Lung (tissue), 11 donors: ENCODE measurements at regions not wholly inside any gene's neighbourhood (a gene's known extent, or its start where the extent isn't known, plus 50 kb on each side); places are given as distances from the start of the nearest gene placed in this dataset.

ENCODE experiments used
- ATAC-seq: fragments of 200-7000 bp; cut with Tn5 transposase; one replicate; pipeline ENCODE4 v1.9.1; 2020; ENCODE audit warnings: moderate number of reproducible peaks; ENCODE audit not compliant: insufficient read depth, low FRiP score
- DNase-seq, 3 donors: peaks; one replicate each; pipeline ENCODE4 v3.0.0-alpha.2; 2013 to 2017
- H3K27ac ChIP-seq, 2 donors: one replicate each; pipeline ENCODE4 v1.5.1; 2013; ENCODE audit warnings: mild to moderate bottlenecking in 2 of 2, moderate library complexity in 2 of 2, control low read depth in 1 of 2, inconsistent platforms in 1 of 2, low read depth in 1 of 2, low read length in 1 of 2
- H3K27me3 ChIP-seq, 3 donors: one replicate each; pipeline ENCODE4 v1.5.1; 2013; ENCODE audit warnings: low read length in 2 of 3; ENCODE audit not compliant: control insufficient read depth in 3 of 3, insufficient read depth in 3 of 3
- H3K36me3 ChIP-seq, 4 donors: one replicate each; pipeline ENCODE4 v1.5.1; 2013; ENCODE audit warnings: low read length in 4 of 4, mild to moderate bottlenecking in 1 of 4, moderate library complexity in 1 of 4; ENCODE audit not compliant: control insufficient read depth in 4 of 4, insufficient read depth in 4 of 4
- H3K4me1 ChIP-seq, 5 donors: one replicate each; pipeline ENCODE4 v1.5.1; 2013; ENCODE audit warnings: low read length in 5 of 5, mild to moderate bottlenecking in 2 of 5, moderate library complexity in 1 of 5; ENCODE audit not compliant: control insufficient read depth in 5 of 5, insufficient read depth in 5 of 5
- H3K4me3 ChIP-seq: one replicate; pipeline ENCODE4 v1.5.1; 2013; ENCODE audit warnings: mild to moderate bottlenecking, control low read depth, moderate library complexity
- H3K9ac ChIP-seq, 2 donors: one replicate each; pipeline ENCODE4 v1.5.1; 2013; ENCODE audit warnings: low read length in 2 of 2, control low read depth in 1 of 2; ENCODE audit not compliant: insufficient read depth in 1 of 2
- H3K9me3 ChIP-seq, 4 donors: one replicate each; pipeline ENCODE4 v1.5.1; 2013; ENCODE audit warnings: low read length in 3 of 4, mild to moderate bottlenecking in 1 of 4, moderate library complexity in 1 of 4; ENCODE audit not compliant: control insufficient read depth in 4 of 4, insufficient read depth in 3 of 4
- CTCF ChIP-seq: IDR thresholded peaks from 2 replicates; pipeline ENCODE4 v1.5.1; 2012; ENCODE audit warnings: mild to moderate bottlenecking; ENCODE audit errors: control extremely low read depth, extremely low read depth
- WGBS, 2 donors: extraction: QIAGEN DNeasy Blood & Tissue Kit; methylation state at CpG; one replicate each; pipeline ENCODE4 v1.1.7; 2013; 5-methylcytosine and 5-hydroxymethylcytosine counted together
- donor health status: control.
- donor health status: control.
- donor health status: Bipolar disorder and iron deficiency.
- donor health status: healthy.
- donor health status: DM: yes; HTN: yes; CAD: no.

GRCh38 chr4:12421364-12421763 lies 992.7 kb upstream of the HS3ST1 start:
- no peaks in the 10 kb centered on the region for H3K27me3 ChIP-seq
- WGBS, 2 donors, result 85 to 87% methylated on average over 5 of the region's 5 CpGs
- no peak overlapping the region for H3K9ac ChIP-seq
- no peak for DNase-seq
- H3K27ac ChIP-seq, result no peak overlapping the region
- no peaks in the 10 kb centered on the region for H3K4me1 ChIP-seq
- ATAC-seq, result no peak
- H3K36me3 ChIP-seq, result no peaks in the 10 kb centered on the region
- no peaks in the 10 kb centered on the region for H3K9me3 ChIP-seq
- TF ChIP-seq CTCF, result no peak
- no peak overlapping the region for H3K4me3 ChIP-seq

GRCh38 chr4:12416755-12417154 lies 988.1 kb upstream of the HS3ST1 start:
- H3K9me3 ChIP-seq, result no peaks in the 10 kb centered on the region
- TF ChIP-seq CTCF, result no peak
- no peak overlapping the region for H3K9ac ChIP-seq
- H3K27me3 ChIP-seq, result no peaks in the 10 kb centered on the region
- H3K36me3 ChIP-seq, result no peaks in the 10 kb centered on the region
- H3K4me1 ChIP-seq, result peaks cover 0 to 6% (median 0%) of the 10 kb centered on the region in 5 donors
- no peak overlapping the region for H3K27ac ChIP-seq
- ATAC-seq, result no peak
- DNase-seq, result no peak
- no peak overlapping the region for H3K4me3 ChIP-seq
- WGBS, 2 donors, result 86 to 88% methylated on average over 1 of the region's 1 CpG

- ATAC-seq, result no peak
- 95 to 97% methylated on average over 4 of the region's 4 CpGs for WGBS, 2 donors
- TF ChIP-seq CTCF, result no peak
Observed at GRCh38 chr4:12414181-12414812, 985.6 kb upstream of the HS3ST1 start.

GRCh38 chr4:12411072-12411471 lies 982.4 kb upstream of the HS3ST1 start:
- H3K27ac ChIP-seq, result no peak overlapping the region
- no peak overlapping the region for H3K9ac ChIP-seq
- no peaks in the 10 kb centered on the region for H3K27me3 ChIP-seq
- no peaks in the 10 kb centered on the region for H3K36me3 ChIP-seq
- no peak overlapping the region for H3K4me3 ChIP-seq
- no peaks in the 10 kb centered on the region for H3K9me3 ChIP-seq
- H3K4me1 ChIP-seq, result peaks cover 0 to 6% (median 0%) of the 10 kb centered on the region in 5 donors
- TF ChIP-seq CTCF, result no peak
- WGBS, 2 donors, result 71 to 81% methylated on average over 4 of the region's 4 CpGs
- ATAC-seq (no peak), DNase-seq (peak in 1 of 3 donors; percentile 4)

More at GRCh38 chr4:12414181-12414812, 985.6 kb upstream of the HS3ST1 start:
- Histone ChIP-seq H3K27ac (peak overlapping the region in 1 of 2 donors; percentile 72), H3K27me3 (no peaks in the 10 kb centered on the region), H3K4me3 (no peak overlapping the region), H3K36me3 (no peaks in the 10 kb centered on the region), H3K4me1 (peaks cover 0 to 6% (median 0%) of the 10 kb centered on the region in 5 donors), H3K9me3 (no peaks in the 10 kb centered on the region), H3K9ac (no peak overlapping the region)
- no peak for DNase-seq
